HepG2 (cell line): ENCODE measurements at regions not wholly inside any gene's neighbourhood (a gene's known extent, or its start where the extent isn't known, plus 50 kb on each side); places are given as distances from the start of the nearest gene placed in this dataset.

Source experiments
- ATAC-seq: fragments of 200-7000 bp; cut with Tn5 transposase; 3 replicates; pipeline ENCODE4 v1.9.1; 2020; ENCODE audit warnings: mild to moderate bottlenecking, moderate library complexity
- BruUV-seq: library from RNA; stranded (reverse); fragments of 400-500 nt; replicated peaks from 2 replicates; lab custom pipeline; 2021; lab: Mats Ljungman, UMichigan
- CTCF ChIA-PET: fragments of 300-600 bp; formaldehyde crosslinking; extraction: SDS; loops from one replicate; lab custom pipeline; 2021; ENCODE audit warnings: low total read pairs, inconsistent platforms, low intra/inter-chr PET ratio; lab: Yijun Ruan, JAX
- POLR2A ChIA-PET: fragments of 350-600 bp; sonication (Branson Sonifier 250); formaldehyde crosslinking; loops from one replicate; lab custom pipeline; 2020; ENCODE audit warnings: antibody characterized with exemption, inconsistent platforms; lab: Yijun Ruan, JAX
- DNase-seq: peaks from one replicate; pipeline ENCODE4 v3.0.0-alpha.2; 2015; ENCODE audit warnings: low spot score
- FAIRE-seq: peaks from 3 replicates; lab custom pipeline; 2011; peaks lifted over from hg19 to GRCh38; lab: Jason Lieb, UNC
- H2AFZ ChIP-seq: one replicate; pipeline ENCODE4 v1.6.1; 2011; ENCODE audit warnings: low read length, inconsistent platforms
- H3K27ac ChIP-seq: fragments of 300-600 bp; 3 replicates; pipeline ENCODE4 v1.8.0; 2011; ENCODE audit warnings: mixed run types, mild to moderate bottlenecking, mixed read lengths, low read length, inconsistent platforms; ENCODE audit not compliant: insufficient read depth; ENCODE audit errors: extremely low read length
- H3K27me3 ChIP-seq, 2 experiments: fragments of 200-600 bp in 1 of 2; 2 replicates in 1 of 2; 3 replicates in 1 of 2; pipeline versions ENCODE4 v1.6.0 to v1.8.0; 2011; ENCODE audit warnings: low read length in 2 of 2, mild to moderate bottlenecking in 2 of 2, moderate library complexity in 2 of 2, inconsistent platforms in 1 of 2; ENCODE audit not compliant: insufficient read depth in 2 of 2, control insufficient read depth in 1 of 2
- H3K36me3 ChIP-seq, 2 experiments: fragments of 200-600 bp in 1 of 2; replicated peaks in 1 of 2; 2 replicates in 1 of 2; 3 replicates in 1 of 2; pipeline versions ENCODE4 v1.5.1 to v1.8.0; 2011; ENCODE audit warnings: low read length in 2 of 2, inconsistent platforms in 1 of 2; ENCODE audit not compliant: insufficient read depth in 2 of 2, control insufficient read depth in 1 of 2
- H3K4me1 ChIP-seq: 2 replicates; pipeline ENCODE4 v1.5.1; 2012; ENCODE audit warnings: low read length, inconsistent platforms; ENCODE audit not compliant: insufficient read depth
- H3K4me2 ChIP-seq: 2 replicates; pipeline ENCODE4 v1.6.0; 2011; ENCODE audit warnings: low read depth, low read length, inconsistent platforms
- H3K4me3 ChIP-seq, 3 experiments: fragments of 200-600 bp in 1 of 3; sonication (generic), shearing (Covaris generic) in 1 of 3; replicated peaks in 1 of 3; 2 replicates each; pipeline ENCODE4 v1.5.1; 2011 to 2016; ENCODE audit warnings: low read length in 3 of 3, inconsistent platforms in 2 of 3, low read depth in 2 of 3, mild to moderate bottlenecking in 2 of 3, control low read depth in 1 of 3, mixed read lengths in 1 of 3; ENCODE audit not compliant: insufficient read depth in 1 of 3
- H3K79me2 ChIP-seq: one replicate; pipeline ENCODE4 v1.6.1; 2011; ENCODE audit warnings: low read length, inconsistent platforms; ENCODE audit not compliant: insufficient read depth
- H3K9ac ChIP-seq: 2 replicates; pipeline ENCODE4 v1.6.0; 2011; ENCODE audit warnings: mild to moderate bottlenecking, low read depth, low read length, inconsistent platforms; ENCODE audit not compliant: insufficient read depth
- H3K9me3 ChIP-seq: 2 replicates; pipeline ENCODE4 v1.5.1; 2012; ENCODE audit warnings: mild to moderate bottlenecking, low read length
- H4K20me1 ChIP-seq: 2 replicates; pipeline ENCODE4 v1.6.0; 2011; ENCODE audit warnings: inconsistent platforms, mild to moderate bottlenecking, low read length, moderate library complexity; ENCODE audit not compliant: insufficient read depth
- CBX5 ChIP-seq: sonication (generic); formaldehyde crosslinking; IDR thresholded peaks from 2 replicates; pipeline ENCODE4 v1.4.0; 2020; ENCODE audit warnings: missing genetic modification reagents, borderline replicate concordance
- DNMT1 ChIP-seq: sonication (generic); formaldehyde crosslinking; IDR thresholded peaks from 2 replicates; pipeline ENCODE4 v1.5.1; 2020; ENCODE audit warnings: mild to moderate bottlenecking, missing genetic modification reagents
- ELF4 ChIP-seq: sonication (generic); formaldehyde crosslinking; IDR thresholded peaks from 2 replicates; pipeline ENCODE4 v1.5.0; 2020; ENCODE audit warnings: missing genetic modification reagents, mild to moderate bottlenecking, moderate library complexity, borderline replicate concordance
- KDM6A ChIP-seq: IDR thresholded peaks from 2 replicates; pipeline ENCODE4 v1.6.1; 2016; ENCODE audit warnings: low read depth
- MBNL3 ChIP-seq: fragments of 250-450 bp; sonication (Bioruptor Pico); conservative IDR thresholded peaks from 2 replicates; pipeline ENCODE4 v1.8.0; 2022; ENCODE audit warnings: mild to moderate bottlenecking, inconsistent platforms
- MEIS1 ChIP-seq: sonication (generic); formaldehyde crosslinking; IDR thresholded peaks from 2 replicates; pipeline ENCODE4 v1.9.0; 2021; ENCODE audit warnings: mild to moderate bottlenecking, missing genetic modification reagents, moderate library complexity, borderline replicate concordance
- NR2F6 ChIP-seq, 2 experiments: IDR thresholded peaks; 2 replicates each; pipeline ENCODE4 v1.6.1; 2016; ENCODE audit warnings: antibody characterized with exemption in 1 of 2, mild to moderate bottlenecking in 1 of 2
- SMYD3 ChIP-seq: sonication (generic); formaldehyde crosslinking; IDR thresholded peaks from 2 replicates; pipeline ENCODE4 v1.8.1; 2023; ENCODE audit warnings: mild to moderate bottlenecking, missing genetic modification reagents
- TOE1 ChIP-seq: sonication (generic); formaldehyde crosslinking; IDR thresholded peaks from 2 replicates; pipeline ENCODE4 v1.4.0; 2020; ENCODE audit warnings: mild to moderate bottlenecking, missing genetic modification reagents
- ZNF441 ChIP-seq: sonication (generic); formaldehyde crosslinking; IDR thresholded peaks from 2 replicates; pipeline ENCODE4 v1.7.0; 2021; ENCODE audit warnings: missing genetic modification reagents, borderline replicate concordance
- ZSCAN29 ChIP-seq: sonication (generic); formaldehyde crosslinking; conservative IDR thresholded peaks from 2 replicates; pipeline ENCODE4 v1.4.0; 2020; ENCODE audit warnings: mild to moderate bottlenecking, missing genetic modification reagents
- WGBS: methylation state at CpG from one replicate; pipeline ENCODE4 v1.1.6; 2017; ENCODE audit warnings: low lambda C conversion rate; 5-methylcytosine and 5-hydroxymethylcytosine counted together
- in situ Hi-C: cut with HindIII; loops from 2 replicates; pipeline ENCODE4 v1.10.0; 2017; ENCODE audit warnings: low pct_unique_long_range_greater_than_20kb; ENCODE audit not compliant: extremely low pct_ligation_motif_present
- intact Hi-C: fragments of 100-400 bp; cut with micrococcal nuclease; formaldehyde crosslinking; loops from one replicate; pipeline ENCODE4 v1.10.0; 2022; ENCODE audit not compliant: unreplicated experiment
- TF ChIP-seq, protein P1 (sequence below): sonication (generic); formaldehyde crosslinking; IDR thresholded peaks from 2 replicates; pipeline ENCODE4 v1.8.1; 2023; ENCODE audit warnings: mild to moderate bottlenecking, missing genetic modification reagents, borderline replicate concordance

DNA sequence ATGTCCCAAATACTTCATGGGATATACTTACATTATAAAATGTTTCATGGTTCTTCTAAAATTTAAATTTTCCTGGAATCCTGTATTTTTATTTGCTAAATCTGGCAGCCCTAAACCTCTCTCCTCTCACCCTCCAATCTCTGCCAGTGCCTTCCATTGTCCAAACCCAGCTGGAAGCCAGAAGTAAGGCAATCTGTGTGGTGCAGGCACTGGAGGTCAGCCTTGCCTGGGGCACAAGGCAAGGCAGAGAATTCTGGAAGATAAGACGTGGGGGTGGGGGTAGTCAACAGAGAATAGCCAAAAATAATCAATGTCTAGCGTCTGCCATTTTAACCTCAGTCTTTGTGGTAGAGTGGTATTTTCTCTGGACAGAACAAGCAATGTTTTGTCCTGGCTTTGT, 381.7 kb downstream of the GPAM start:
- H4K20me1 ChIP-seq: no peaks in the 10 kb centered on the region
- no peaks in the 10 kb centered on the region for H3K36me3 ChIP-seq
- no peak overlapping the region for H2AFZ ChIP-seq
- CTCF ChIA-PET: no interaction called here
- no peak for TF ChIP-seq DNMT1
- TF ChIP-seq ZSCAN29 (CRISPR knock-in tag): no peak
- TF ChIP-seq, protein P1, sequence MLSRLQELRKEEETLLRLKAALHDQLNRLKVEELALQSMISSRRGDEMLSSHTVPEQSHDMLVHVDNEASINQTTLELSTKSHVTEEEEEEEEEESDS (CRISPR knock-in tag): no peak
- TF ChIP-seq, all 625 proteins: peak for 0
- BruUV-seq: no TSS peak
- intact Hi-C loops (no loop called here), in situ Hi-C loops (no loop called here)
- no peak overlapping the region for H3K27ac ChIP-seq
- H3K4me1 ChIP-seq: no peaks in the 10 kb centered on the region
- H3K79me2 ChIP-seq: no peaks in the 10 kb centered on the region
- ATAC-seq (no peak), DNase-seq (no peak), FAIRE-seq (no peak)
- 0% methylated on average over 2 of the region's 2 CpGs for WGBS
- no peak overlapping the region for H3K4me3 ChIP-seq
- POLR2A ChIA-PET: no interaction called here
- H3K27me3 ChIP-seq: 0 out of 5 replicates have a peak, but pooled peaks cover 0 to 4% of the 10 kb centered on the region in 2 experiments
- no peak overlapping the region for H3K4me2 ChIP-seq
- H3K9me3 ChIP-seq: no peaks in the 10 kb centered on the region
- H3K9ac ChIP-seq: no peak overlapping the region

DNA sequence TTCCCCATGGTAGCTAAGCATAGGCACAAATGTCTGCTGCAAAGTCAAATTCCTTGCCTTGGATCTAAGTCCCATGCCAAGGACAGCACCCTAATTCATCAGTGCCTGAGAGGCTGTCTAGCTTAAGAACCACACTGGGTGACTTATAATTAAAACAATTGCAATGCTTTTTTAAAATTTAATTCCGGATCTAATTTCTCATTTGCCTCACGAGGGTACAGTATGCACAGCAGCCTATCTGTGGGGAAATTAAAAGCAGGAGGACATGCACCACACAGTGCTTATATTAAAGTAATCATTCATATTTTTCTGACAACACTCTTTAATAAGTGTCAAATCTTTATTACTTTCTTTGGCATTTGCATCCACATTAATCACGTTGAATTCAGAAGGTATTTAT, 378.8 kb downstream of the GPAM start:
- no peaks in the 10 kb centered on the region for H3K36me3 ChIP-seq
- ChIA-PET CTCF (no interaction called here), POLR2A (no interaction called here)
- intact Hi-C loops (no loop called here), in situ Hi-C loops (no loop called here)
- H2AFZ ChIP-seq: no peak overlapping the region
- H3K27me3 ChIP-seq: 0 out of 5 replicates have a peak, but pooled peaks cover 0 to 4% of the 10 kb centered on the region in 2 experiments
- H3K9ac ChIP-seq: no peak overlapping the region
- FAIRE-seq (no peak), ATAC-seq (no peak), DNase-seq (no peak)
- no peaks in the 10 kb centered on the region for H4K20me1 ChIP-seq
- 0% methylated on average over 3 of the region's 3 CpGs for WGBS
- H3K4me1 ChIP-seq: no peaks in the 10 kb centered on the region
- H3K4me2 ChIP-seq: no peak overlapping the region
- BruUV-seq: no TSS peak
- H3K79me2 ChIP-seq: no peaks in the 10 kb centered on the region
- H3K27ac ChIP-seq: no peak overlapping the region
- no peak overlapping the region for H3K4me3 ChIP-seq
- H3K9me3 ChIP-seq: no peaks in the 10 kb centered on the region
- TF ChIP-seq MEIS1 (CRISPR knock-in tag) (no peak), ELF4 (CRISPR knock-in tag) (no peak), SMYD3 (CRISPR knock-in tag) (no peak), KDM6A (CRISPR knock-in tag) (no peak), CBX5 (no peak), NR2F6 (IDR thresholded peaks at IDR 0.05) (no peak), NR2F6 (CRISPR knock-in tag; IDR thresholded peaks at IDR 0.05) (no peak), TOE1 (CRISPR knock-in tag) (no peak), ZNF441 (CRISPR knock-in tag) (no peak), MBNL3 (CRISPR knock-in tag) (no peak)
